IMR-90 (cell line): ENCODE measurements at regions not wholly inside any gene's neighbourhood (a gene's known extent, or its start where the extent isn't known, plus 50 kb on each side); places are given as distances from the start of the nearest gene placed in this dataset.

Source experiments
- ATAC-seq: fragments of 200-7000 bp; cut with Tn5 transposase; 2 replicates; pipeline ENCODE4 v1.9.1; 2020; ENCODE audit warnings: low read depth, mild to moderate bottlenecking, moderate library complexity
- BruUV-seq: library from RNA; stranded (reverse); fragments of 400-500 nt; replicated peaks from 2 replicates; lab custom pipeline; 2021; lab: Mats Ljungman, UMichigan
- CTCF ChIA-PET: fragments of 300-600 bp; formaldehyde crosslinking; extraction: SDS; loops from one replicate; lab custom pipeline; 2021; ENCODE audit warnings: antibody characterized with exemption; lab: Yijun Ruan, JAX
- POLR2A ChIA-PET: fragments of 300-600 bp; sonication (Branson Sonifier 250); formaldehyde crosslinking; loops from one replicate; lab custom pipeline; 2022; ENCODE audit warnings: antibody characterized with exemption; ENCODE audit not compliant: unreplicated experiment; lab: Charles Lee
- DNase-seq: peaks from one replicate; pipeline ENCODE4 v3.0.0; 2013
- H2AFZ ChIP-seq: replicated peaks from 2 replicates; pipeline ENCODE3; 2013; ENCODE audit warnings: low read length, mild to moderate bottlenecking; ENCODE audit not compliant: poor library complexity
- H2AK5ac ChIP-seq: 2 replicates; pipeline ENCODE4 v1.6.1; 2013; ENCODE audit warnings: low read depth, low read length, inconsistent platforms
- H2AK9ac ChIP-seq: replicated peaks from 2 replicates; pipeline ENCODE3; 2013; ENCODE audit warnings: mild to moderate bottlenecking, low read depth, low read length, moderate library complexity; ENCODE audit not compliant: poor library complexity
- H2BK120ac ChIP-seq: 2 replicates; pipeline ENCODE4 v1.6.1; 2013; ENCODE audit warnings: low read depth, low read length, inconsistent platforms
- H2BK15ac ChIP-seq: 3 replicates; pipeline ENCODE4 v1.6.1; 2013; ENCODE audit warnings: low read depth, low read length, inconsistent platforms
- H2BK20ac ChIP-seq: 2 replicates; pipeline ENCODE4 v1.6.1; 2013; ENCODE audit warnings: low read depth, mild to moderate bottlenecking, inconsistent platforms, low read length, moderate library complexity
- H2BK5ac ChIP-seq: 2 replicates; pipeline ENCODE4 v1.6.1; 2013; ENCODE audit warnings: mild to moderate bottlenecking, low read depth, low read length, inconsistent platforms; ENCODE audit not compliant: poor library complexity, severe bottlenecking
- H3K14ac ChIP-seq: replicated peaks from 2 replicates; pipeline ENCODE4 v1.6.1; 2013; ENCODE audit warnings: low read depth, low read length, inconsistent platforms
- H3K18ac ChIP-seq: 2 replicates; pipeline ENCODE4 v1.6.1; 2013; ENCODE audit warnings: low read depth, low read length, control low read depth
- H3K23ac ChIP-seq: 2 replicates; pipeline ENCODE4 v1.6.1; 2013; ENCODE audit warnings: low read depth, low read length, inconsistent platforms
- H3K27ac ChIP-seq: 2 replicates; pipeline ENCODE4 v1.5.1; 2013; ENCODE audit warnings: mild to moderate bottlenecking, control low read depth, low read length; ENCODE audit not compliant: insufficient read depth
- H3K27me3 ChIP-seq: 2 replicates; pipeline ENCODE4 v1.6.1; 2013; ENCODE audit warnings: low read length; ENCODE audit not compliant: control insufficient read depth, insufficient read depth
- H3K36me3 ChIP-seq: 2 replicates; pipeline ENCODE4 v1.6.1; 2013; ENCODE audit warnings: low read length, mixed read lengths; ENCODE audit not compliant: control insufficient read depth, insufficient read depth
- H3K4ac ChIP-seq: 2 replicates; pipeline ENCODE4 v1.6.1; 2013; ENCODE audit warnings: low read depth, low read length, inconsistent platforms
- H3K4me1 ChIP-seq: 2 replicates; pipeline ENCODE4 v1.6.1; 2013; ENCODE audit warnings: low read length, mixed read lengths; ENCODE audit not compliant: control insufficient read depth, insufficient read depth
- H3K4me2 ChIP-seq: 2 replicates; pipeline ENCODE4 v1.6.1; 2013; ENCODE audit warnings: low read depth, mild to moderate bottlenecking, control low read depth, low read length, moderate library complexity
- H3K4me3 ChIP-seq: 2 replicates; pipeline ENCODE4 v1.5.1; 2013; ENCODE audit warnings: low read depth, mild to moderate bottlenecking, control low read depth, low read length, moderate library complexity; ENCODE audit not compliant: insufficient read depth
- H3K56ac ChIP-seq: 2 replicates; pipeline ENCODE4 v1.6.1; 2013; ENCODE audit warnings: low read length, inconsistent platforms; ENCODE audit not compliant: insufficient read depth; ENCODE audit errors: extremely low read depth
- H3K79me1 ChIP-seq, 2 experiments: 2 replicates each; pipeline ENCODE4 v1.6.1; 2013; ENCODE audit warnings: low read length in 2 of 2, inconsistent platforms in 1 of 2, low read depth in 1 of 2
- H3K9ac ChIP-seq: 2 replicates; pipeline ENCODE4 v1.6.1; 2013; ENCODE audit warnings: low read depth, low read length, control low read depth
- H3K9me1 ChIP-seq: 2 replicates; pipeline ENCODE4 v1.6.1; 2013; ENCODE audit warnings: low read length, inconsistent platforms; ENCODE audit not compliant: insufficient read depth
- H3K9me3 ChIP-seq: 2 replicates; pipeline ENCODE4 v1.6.1; 2013; ENCODE audit warnings: low read length; ENCODE audit not compliant: control insufficient read depth, insufficient read depth
- H4K20me1 ChIP-seq: 2 replicates; pipeline ENCODE4 v1.6.1; 2013; ENCODE audit warnings: low read length, inconsistent platforms; ENCODE audit not compliant: insufficient read depth
- H4K5ac ChIP-seq: 2 replicates; pipeline ENCODE4 v1.6.1; 2013; ENCODE audit warnings: mild to moderate bottlenecking, low read depth, low read length, control low read depth
- H4K8ac ChIP-seq, 2 experiments: 2 replicates each; pipeline ENCODE4 v1.6.1; 2013; ENCODE audit warnings: low read depth in 2 of 2, low read length in 2 of 2, control low read depth in 1 of 2, inconsistent platforms in 1 of 2
- H4K91ac ChIP-seq: 2 replicates; pipeline ENCODE4 v1.6.1; 2013; ENCODE audit warnings: low read depth, low read length, inconsistent platforms; ENCODE audit not compliant: insufficient read depth
- BHLHE40 ChIP-seq: fragments of 150-350 bp; IDR thresholded peaks from 2 replicates; pipeline ENCODE4 v1.6.1; 2016; ENCODE audit warnings: mild to moderate bottlenecking, low read depth, low read length
- CEBPB ChIP-seq: IDR thresholded peaks from 2 replicates; pipeline ENCODE4 v1.6.1; 2012; ENCODE audit warnings: low read depth, low read length, improper control_type of control experiment
- CHD1 ChIP-seq: IDR thresholded peaks from 2 replicates; pipeline ENCODE4 v1.6.1; 2012; ENCODE audit warnings: low read depth, low read length, improper control_type of control experiment
- FOS ChIP-seq: fragments of 150-350 bp; IDR thresholded peaks from 2 replicates; pipeline ENCODE4 v1.6.1; 2016; ENCODE audit warnings: low read depth, low read length
- MAFK ChIP-seq: IDR thresholded peaks from 2 replicates; pipeline ENCODE4 v1.6.1; 2012; ENCODE audit warnings: low read depth, low read length, improper control_type of control experiment
- POLR2A ChIP-seq: IDR thresholded peaks from 2 replicates; pipeline ENCODE4 v1.6.1; 2012; ENCODE audit warnings: mild to moderate bottlenecking, low read depth, low read length
- RCOR1 ChIP-seq: IDR thresholded peaks from 2 replicates; pipeline ENCODE4 v1.6.1; 2012; ENCODE audit warnings: mild to moderate bottlenecking, low read length, improper control_type of control experiment; ENCODE audit not compliant: insufficient replicate concordance
- RFX5 ChIP-seq: IDR thresholded peaks from 2 replicates; pipeline ENCODE4 v1.8.0; 2012; ENCODE audit warnings: low read depth, mild to moderate bottlenecking, low read length, moderate library complexity
- WGBS, 2 experiments: methylation state at CpG; one replicate each; pipeline versions ENCODE4 v1.1.5 to v1.1.7; 2013; ENCODE audit warnings: missing lambda C conversion rate in 2 of 2; ENCODE audit not compliant: insufficient read length in 1 of 2; ENCODE audit errors: extremely low coverage in 2 of 2; 5-methylcytosine and 5-hydroxymethylcytosine counted together
- dilution Hi-C: fragments of 300-500 bp; cut with HindIII; formaldehyde crosslinking; loops from one replicate; pipeline ENCODE4 v1.14.3; 2018; ENCODE audit warnings: low sequenced_read_pairs; ENCODE audit not compliant: unreplicated experiment
- in situ Hi-C: fragments of 300-500 bp; cut with MboI; formaldehyde crosslinking; loops from 3 replicates; pipeline ENCODE4 v1.14.3; 2019; ENCODE audit warnings: low sequenced_read_pairs, inconsistent platforms, mixed read lengths
- intact Hi-C: fragments of 100-400 bp; cut with micrococcal nuclease; formaldehyde crosslinking; loops from 2 replicates; pipeline ENCODE4 v1.10.0; 2022
- TF ChIP-seq, protein P1 (sequence below): conservative IDR thresholded peaks from 2 replicates; pipeline ENCODE4 v1.5.1; 2012; ENCODE audit warnings: mild to moderate bottlenecking, low read depth, low read length, improper control_type of control experiment
- TF ChIP-seq, protein P2 (sequence below): fragments of 150-350 bp; IDR thresholded peaks from 2 replicates; pipeline ENCODE4 v1.6.1; 2016; ENCODE audit warnings: low read depth, mild to moderate bottlenecking, low read length, moderate library complexity, borderline replicate concordance
- TF ChIP-seq, protein P3 (sequence below): fragments of 150-350 bp; IDR thresholded peaks from 2 replicates; pipeline ENCODE4 v1.6.1; 2017; ENCODE audit warnings: mild to moderate bottlenecking, antibody characterized with exemption, low read length, low read depth

DNA sequence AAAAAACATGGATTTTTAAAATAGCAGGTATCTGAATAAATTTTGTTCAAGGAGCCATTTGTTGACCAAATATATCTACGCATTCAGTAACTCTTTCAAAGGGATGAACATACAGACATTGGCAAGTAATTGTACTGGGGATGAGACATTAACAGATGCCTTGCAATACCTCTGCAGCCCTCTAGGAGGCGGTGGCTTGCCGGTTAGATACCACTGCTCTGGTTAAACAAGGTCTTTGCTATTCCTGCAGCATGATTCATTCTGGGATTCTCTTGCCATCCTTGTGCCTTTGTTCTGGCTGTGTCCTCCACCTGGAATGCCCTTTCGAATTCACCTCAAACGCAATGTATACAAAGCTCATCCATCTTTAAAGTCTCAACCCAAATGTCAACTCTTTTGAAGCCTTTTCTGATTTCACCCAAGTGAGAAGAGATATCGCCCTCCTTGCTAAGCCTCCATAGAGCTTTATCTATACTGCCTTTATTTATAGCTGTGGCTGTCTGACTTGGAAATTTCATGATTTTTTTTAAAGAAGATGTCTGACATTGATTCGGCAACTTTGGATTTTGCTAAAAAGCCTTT is 131.0 kb upstream of the SRRM4 start:
- H3K27ac ChIP-seq, result no peak overlapping the region
- ChIA-PET CTCF (no interaction called here), POLR2A (no interaction called here)
- H4K91ac ChIP-seq, result no peak overlapping the region
- no TSS peak for BruUV-seq
- no peaks in the 10 kb centered on the region for H4K20me1 ChIP-seq
- H2AK5ac ChIP-seq, result no peak overlapping the region
- 20% methylated on average over 3 of the region's 7 CpGs; no CpG with 5 or more reads in 1 of the 2 experiments for WGBS, 2 experiments
- H4K5ac ChIP-seq, result no peak overlapping the region
- TF ChIP-seq, protein P1, sequence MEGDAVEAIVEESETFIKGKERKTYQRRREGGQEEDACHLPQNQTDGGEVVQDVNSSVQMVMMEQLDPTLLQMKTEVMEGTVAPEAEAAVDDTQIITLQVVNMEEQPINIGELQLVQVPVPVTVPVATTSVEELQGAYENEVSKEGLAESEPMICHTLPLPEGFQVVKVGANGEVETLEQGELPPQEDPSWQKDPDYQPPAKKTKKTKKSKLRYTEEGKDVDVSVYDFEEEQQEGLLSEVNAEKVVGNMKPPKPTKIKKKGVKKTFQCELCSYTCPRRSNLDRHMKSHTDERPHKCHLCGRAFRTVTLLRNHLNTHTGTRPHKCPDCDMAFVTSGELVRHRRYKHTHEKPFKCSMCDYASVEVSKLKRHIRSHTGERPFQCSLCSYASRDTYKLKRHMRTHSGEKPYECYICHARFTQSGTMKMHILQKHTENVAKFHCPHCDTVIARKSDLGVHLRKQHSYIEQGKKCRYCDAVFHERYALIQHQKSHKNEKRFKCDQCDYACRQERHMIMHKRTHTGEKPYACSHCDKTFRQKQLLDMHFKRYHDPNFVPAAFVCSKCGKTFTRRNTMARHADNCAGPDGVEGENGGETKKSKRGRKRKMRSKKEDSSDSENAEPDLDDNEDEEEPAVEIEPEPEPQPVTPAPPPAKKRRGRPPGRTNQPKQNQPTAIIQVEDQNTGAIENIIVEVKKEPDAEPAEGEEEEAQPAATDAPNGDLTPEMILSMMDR, result no peak
- no peak for TF ChIP-seq MAFK
- TF ChIP-seq POLR2A, result no peak
- no peak for TF ChIP-seq FOS
- TF ChIP-seq BHLHE40, result no peak
- TF ChIP-seq, protein P2, sequence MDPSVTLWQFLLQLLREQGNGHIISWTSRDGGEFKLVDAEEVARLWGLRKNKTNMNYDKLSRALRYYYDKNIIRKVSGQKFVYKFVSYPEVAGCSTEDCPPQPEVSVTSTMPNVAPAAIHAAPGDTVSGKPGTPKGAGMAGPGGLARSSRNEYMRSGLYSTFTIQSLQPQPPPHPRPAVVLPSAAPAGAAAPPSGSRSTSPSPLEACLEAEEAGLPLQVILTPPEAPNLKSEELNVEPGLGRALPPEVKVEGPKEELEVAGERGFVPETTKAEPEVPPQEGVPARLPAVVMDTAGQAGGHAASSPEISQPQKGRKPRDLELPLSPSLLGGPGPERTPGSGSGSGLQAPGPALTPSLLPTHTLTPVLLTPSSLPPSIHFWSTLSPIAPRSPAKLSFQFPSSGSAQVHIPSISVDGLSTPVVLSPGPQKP, result no peak
- no peak for TF ChIP-seq CHD1
- TF ChIP-seq CEBPB, result no peak
- TF ChIP-seq RFX5, result no peak
- TF ChIP-seq, protein P3, sequence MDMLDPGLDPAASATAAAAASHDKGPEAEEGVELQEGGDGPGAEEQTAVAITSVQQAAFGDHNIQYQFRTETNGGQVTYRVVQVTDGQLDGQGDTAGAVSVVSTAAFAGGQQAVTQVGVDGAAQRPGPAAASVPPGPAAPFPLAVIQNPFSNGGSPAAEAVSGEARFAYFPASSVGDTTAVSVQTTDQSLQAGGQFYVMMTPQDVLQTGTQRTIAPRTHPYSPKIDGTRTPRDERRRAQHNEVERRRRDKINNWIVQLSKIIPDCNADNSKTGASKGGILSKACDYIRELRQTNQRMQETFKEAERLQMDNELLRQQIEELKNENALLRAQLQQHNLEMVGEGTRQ, result no peak
- TF ChIP-seq RCOR1, result no peak
- H2AK9ac ChIP-seq, result no peak overlapping the region
- H3K14ac ChIP-seq, result no peak overlapping the region
- H4K8ac ChIP-seq, result no peak overlapping the region
- dilution Hi-C loops (no loop called here), intact Hi-C loops (no loop called here), in situ Hi-C loops (no loop called here)
- no peaks in the 10 kb centered on the region for H3K27me3 ChIP-seq
- H3K4me1 ChIP-seq, result no peaks in the 10 kb centered on the region
- no peak overlapping the region for H3K18ac ChIP-seq
- no peak overlapping the region for H3K4me3 ChIP-seq
- no peak overlapping the region for H3K4ac ChIP-seq
- H2BK20ac ChIP-seq, result no peak overlapping the region
- DNase-seq (no peak), ATAC-seq (no peak)
- no peak overlapping the region for H3K56ac ChIP-seq
- H2BK120ac ChIP-seq, result no peak overlapping the region
- no peak overlapping the region for H2AFZ ChIP-seq
- no peak overlapping the region for H3K9ac ChIP-seq
- no peak overlapping the region for H2BK5ac ChIP-seq
- peaks cover 17% of the 10 kb centered on the region for H3K9me3 ChIP-seq
- H3K23ac ChIP-seq, result no peak overlapping the region
- no peak overlapping the region for H2BK15ac ChIP-seq
- H3K4me2 ChIP-seq, result no peak overlapping the region
- no peaks in the 10 kb centered on the region for H3K36me3 ChIP-seq
- H3K79me1 ChIP-seq, result no peaks in the 10 kb centered on the region
- H3K9me1 ChIP-seq, result no peaks in the 10 kb centered on the region
